Small intestine (tissue), 7 donors: ENCODE measurements at regions not wholly inside any gene's neighbourhood (a gene's known extent, or its start where the extent isn't known, plus 50 kb on each side); places are given as distances from the start of the nearest gene placed in this dataset.
"Not testable (repeated sequence)": the region's sequence is repeated elsewhere in the genome, so short reads cannot be mapped to it uniquely, and the experiment has no call there.

Experiments used
- DNase-seq, 2 donors: peaks; one replicate each; pipeline versions ENCODE4 v3.0.0 to v3.0.0-alpha.2; 2013
- FAIRE-seq: peaks from 2 replicates; lab custom pipeline; 2012; peaks lifted over from hg19 to GRCh38; lab: Jason Lieb, UNC
- H3K27ac ChIP-seq, 3 donors: one replicate each; pipeline ENCODE4 v1.5.1; 2013; ENCODE audit warnings: low read length in 2 of 3, mild to moderate bottlenecking in 2 of 3, control low read depth in 1 of 3, inconsistent platforms in 1 of 3, low read depth in 1 of 3, moderate library complexity in 1 of 3
- H3K27me3 ChIP-seq, 3 donors: one replicate each; pipeline ENCODE4 v1.6.1; 2013; ENCODE audit warnings: low read length in 3 of 3, inconsistent platforms in 1 of 3; ENCODE audit not compliant: control insufficient read depth in 3 of 3, insufficient read depth in 3 of 3
- H3K36me3 ChIP-seq, 3 donors: one replicate each; pipeline ENCODE4 v1.6.1; 2013; ENCODE audit warnings: low read length in 3 of 3, inconsistent platforms in 1 of 3, low read depth in 1 of 3, mild to moderate bottlenecking in 1 of 3, moderate library complexity in 1 of 3; ENCODE audit not compliant: control insufficient read depth in 3 of 3, insufficient read depth in 2 of 3
- H3K4me1 ChIP-seq, 3 donors: one replicate each; pipeline ENCODE4 v1.6.1; 2013; ENCODE audit warnings: low read length in 2 of 3, inconsistent platforms in 1 of 3, low read depth in 1 of 3, mild to moderate bottlenecking in 1 of 3, moderate library complexity in 1 of 3; ENCODE audit not compliant: control insufficient read depth in 3 of 3, insufficient read depth in 2 of 3
- H3K4me3 ChIP-seq, 3 donors: one replicate each; pipeline ENCODE4 v1.5.1; 2013; ENCODE audit warnings: low read length in 3 of 3, control low read depth in 1 of 3, inconsistent platforms in 1 of 3, low read depth in 1 of 3, mild to moderate bottlenecking in 1 of 3, moderate library complexity in 1 of 3
- H3K9me3 ChIP-seq, 2 donors: one replicate each; pipeline ENCODE4 v1.6.1; 2013; ENCODE audit warnings: low read depth in 1 of 2, low read length in 1 of 2; ENCODE audit not compliant: control insufficient read depth in 2 of 2, insufficient read depth in 1 of 2
- WGBS, 3 donors: extraction: QIAGEN DNeasy Blood & Tissue Kit; methylation state at CpG; one replicate each; pipeline ENCODE4 v1.1.7; 2013; 5-methylcytosine and 5-hydroxymethylcytosine counted together
- donor health status: healthy with polysubstance abuse.
- donor health status: control.
- donor health status: control.
- donor health status: Bipolar disorder and iron deficiency.
- donor health status: healthy.

DNA sequence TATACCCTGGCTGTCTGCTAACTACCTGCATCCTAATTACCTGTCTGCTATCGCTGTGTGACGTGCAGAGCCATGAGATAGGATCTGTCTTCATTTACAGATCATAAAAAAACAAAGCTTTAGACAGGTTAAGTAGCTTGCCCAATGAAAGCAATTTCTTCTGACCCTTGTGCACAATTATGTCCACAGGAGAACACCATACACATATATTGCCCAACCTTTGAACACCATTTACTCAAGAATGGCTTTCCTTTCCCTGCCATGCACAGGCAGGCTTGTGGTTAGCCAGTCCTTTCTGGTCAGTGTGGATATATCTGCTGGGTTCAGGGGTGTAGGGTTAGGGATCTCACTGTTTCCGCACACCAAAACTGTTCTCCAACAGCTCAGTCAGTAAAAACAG lies 344.8 kb downstream of the BCL2L11 start:
- H3K4me3 ChIP-seq, DNase-seq, H3K4me1 ChIP-seq, H3K9me3 ChIP-seq, FAIRE-seq, H3K27me3 ChIP-seq, H3K36me3 ChIP-seq: not testable (repeated sequence)
- H3K27ac ChIP-seq, result peak overlapping the region in 1 of 3 donors; percentile 70
- WGBS, 3 donors, result 24 to 84% (median 30%) methylated on average over 2 to 3 of the region's 3 CpGs

DNA sequence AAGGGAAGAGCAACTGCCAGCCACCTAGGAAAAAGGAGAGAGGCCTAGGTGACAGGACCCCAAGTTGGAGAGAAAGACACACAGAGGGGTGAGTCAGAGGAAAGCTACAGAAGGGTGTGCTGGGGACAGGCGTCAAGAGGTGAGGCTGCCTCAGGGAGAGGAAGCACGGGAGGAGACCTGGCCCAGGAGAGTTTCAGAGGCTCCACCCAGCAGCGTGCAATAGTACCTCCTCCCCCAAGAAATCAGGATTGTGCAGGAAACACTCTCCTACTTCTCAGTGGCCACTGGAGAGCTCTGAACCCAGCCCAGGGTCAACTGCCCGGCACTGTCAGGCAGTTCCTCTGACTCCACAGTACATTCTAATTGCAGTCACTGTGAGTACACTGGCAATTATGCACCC lies 346.0 kb downstream of the BCL2L11 start:
- FAIRE-seq, H3K27ac ChIP-seq, H3K9me3 ChIP-seq, H3K4me1 ChIP-seq, H3K36me3 ChIP-seq, H3K4me3 ChIP-seq, H3K27me3 ChIP-seq: not testable (repeated sequence)
- peak; percentile 15 to 50 for DNase-seq
- WGBS, 3 donors, result 0 to 54% (median 14%) methylated on average over 3 to 4 of the region's 4 CpGs

DNA sequence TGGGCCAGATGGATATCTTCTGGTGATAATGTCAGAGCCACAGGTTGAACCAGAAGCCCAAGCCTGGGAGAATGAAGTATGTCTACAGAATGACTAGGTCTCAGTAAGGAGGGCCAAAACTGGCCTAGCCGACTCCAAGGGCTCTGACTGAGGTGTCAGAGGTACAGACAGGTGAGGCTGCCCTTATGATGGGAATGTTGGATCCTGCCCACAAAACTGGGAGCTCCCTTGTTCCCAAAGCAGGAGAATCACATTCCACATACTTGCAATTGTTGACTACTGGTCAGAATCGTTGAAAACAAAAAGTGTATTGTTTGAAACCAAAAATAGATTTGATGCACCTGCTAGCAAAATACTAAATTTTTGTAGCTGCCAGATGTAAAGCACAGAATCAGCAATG lies 350.2 kb downstream of the BCL2L11 start:
- not testable (repeated sequence) for H3K27me3 ChIP-seq, H3K9me3 ChIP-seq, H3K4me3 ChIP-seq, H3K4me1 ChIP-seq, H3K36me3 ChIP-seq, FAIRE-seq, H3K27ac ChIP-seq, DNase-seq
- 15 to 55% (median 40%) methylated on average over 1 to 2 of the region's 2 CpGs for WGBS, 3 donors

DNA sequence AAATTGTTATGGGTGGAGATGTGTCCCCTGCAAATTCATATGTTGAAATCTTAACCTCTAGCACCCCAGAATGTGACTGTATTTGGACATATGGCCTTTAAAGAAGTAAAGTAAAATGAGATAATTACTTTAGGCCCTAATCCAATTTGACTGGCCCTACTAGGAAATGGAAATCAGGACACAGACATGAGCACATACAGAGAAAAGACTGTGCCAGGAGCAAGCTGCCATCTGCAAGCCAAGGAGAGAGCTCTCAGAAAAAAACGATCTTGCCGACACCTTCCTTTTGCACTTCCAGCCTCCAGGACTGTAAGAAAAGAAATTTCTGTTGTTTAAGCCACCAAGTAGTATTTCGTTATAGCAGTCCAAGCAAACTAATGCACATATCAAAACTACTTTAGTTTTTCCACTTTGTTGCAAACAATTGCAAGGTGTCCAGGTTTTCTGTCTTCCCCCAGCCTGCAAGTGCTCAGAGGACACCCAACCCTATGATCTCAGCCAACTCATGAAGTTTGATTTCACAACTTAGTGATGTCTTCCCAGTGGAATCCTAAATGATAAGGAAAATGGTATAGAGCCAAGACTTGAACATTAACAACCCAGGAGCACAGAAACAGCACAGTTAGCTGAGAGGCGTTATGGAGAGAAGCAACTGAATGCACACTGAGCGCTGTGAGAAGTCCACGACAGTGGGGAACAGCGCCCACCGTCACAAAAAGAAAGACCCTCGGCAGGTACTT lies 351.2 kb downstream of the BCL2L11 start:
- H3K27ac ChIP-seq, result peak overlapping the region in 1 of 3 donors; percentile 28
- DNase-seq, H3K36me3 ChIP-seq, FAIRE-seq, H3K9me3 ChIP-seq, H3K4me3 ChIP-seq, H3K27me3 ChIP-seq, H3K4me1 ChIP-seq: not testable (repeated sequence)
- 79 to 91% (median 84%) methylated on average over 5 to 9 of the region's 9 CpGs for WGBS, 3 donors

DNA sequence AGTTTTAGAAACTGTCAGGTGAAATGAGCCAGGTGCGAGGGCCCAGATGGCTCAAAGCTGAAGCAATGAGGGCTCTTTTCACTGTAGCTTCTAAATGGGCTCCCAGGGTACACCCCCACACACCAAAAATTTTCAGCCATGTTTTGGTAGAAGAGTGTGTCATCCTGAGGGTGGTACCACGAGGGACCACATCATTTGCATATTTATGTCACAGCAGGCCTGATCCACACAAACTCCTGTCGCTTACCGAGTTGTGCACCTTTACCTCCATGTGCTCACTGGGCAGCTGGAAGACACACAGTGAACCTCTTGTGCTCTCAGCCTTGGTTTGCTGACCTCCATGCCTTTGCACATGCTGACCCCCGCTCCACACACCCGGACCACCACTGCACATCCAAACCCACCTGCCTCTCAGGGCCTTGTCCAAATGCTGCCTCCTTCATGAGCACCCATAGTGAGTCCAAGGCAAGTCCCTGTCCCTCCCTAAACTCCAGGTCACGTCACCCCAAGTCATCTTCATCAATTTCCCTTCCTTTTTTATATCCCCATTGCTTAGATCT lies 352.2 kb downstream of the BCL2L11 start:
- not testable (repeated sequence) for DNase-seq, H3K9me3 ChIP-seq, H3K27me3 ChIP-seq, FAIRE-seq, H3K4me3 ChIP-seq, H3K36me3 ChIP-seq, H3K27ac ChIP-seq, H3K4me1 ChIP-seq
- WGBS, 3 donors, result 73 to 87% (median 78%) methylated on average over 6 to 7 of the region's 7 CpGs

DNA sequence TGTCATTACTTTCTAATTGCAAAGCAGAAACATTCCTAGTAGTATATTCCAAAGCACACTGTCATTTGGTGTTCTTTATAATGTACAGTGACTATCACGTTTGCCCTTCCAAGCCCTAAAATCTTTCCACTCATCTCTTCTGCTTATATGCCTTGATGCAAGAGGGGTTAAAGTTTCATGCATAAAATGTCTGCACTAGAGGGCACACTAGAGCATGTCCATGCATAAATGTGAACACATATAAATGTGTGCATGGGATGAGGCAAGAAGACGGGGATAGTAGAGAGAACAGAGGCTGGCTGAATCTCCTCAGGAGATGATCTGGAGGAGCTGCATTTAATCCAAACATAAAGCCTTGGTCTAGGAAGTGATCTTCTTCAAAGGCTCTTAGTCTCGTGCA lies 352.8 kb downstream of the BCL2L11 start:
- not testable (repeated sequence) for H3K27me3 ChIP-seq, H3K4me1 ChIP-seq, H3K36me3 ChIP-seq, H3K9me3 ChIP-seq, DNase-seq, H3K4me3 ChIP-seq, H3K27ac ChIP-seq, FAIRE-seq
- WGBS, 3 donors, result 0 to 50% (median 39%) methylated on average over 1 to 3 of the region's 3 CpGs

DNA sequence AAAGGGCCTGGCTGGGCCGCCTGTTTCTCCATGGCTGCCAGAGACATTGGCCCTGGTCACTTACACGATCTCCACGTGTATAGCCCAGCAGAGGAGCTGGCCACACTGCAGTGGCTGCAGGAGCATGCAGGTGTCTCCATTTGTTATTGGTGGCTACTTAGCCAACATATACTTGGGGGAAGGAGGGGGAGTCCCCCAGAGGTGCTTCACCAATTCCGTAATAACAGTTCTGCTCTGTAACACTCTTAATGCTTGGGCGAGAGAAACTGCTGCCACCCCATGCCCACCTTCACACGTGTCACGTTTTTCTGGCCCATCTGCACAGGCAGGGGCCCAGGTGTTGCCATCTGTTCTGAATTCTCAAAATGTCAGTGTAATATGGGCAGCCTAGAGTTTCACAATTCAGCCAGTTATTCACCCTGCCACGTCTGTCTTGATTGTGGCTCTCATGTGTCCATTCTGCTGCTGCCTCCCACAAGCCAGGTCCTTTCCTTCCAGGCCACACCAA lies 353.5 kb downstream of the BCL2L11 start:
- H3K27ac ChIP-seq, result peak overlapping the region in 1 of 3 donors; percentile 77
- H3K36me3 ChIP-seq, H3K4me1 ChIP-seq, FAIRE-seq, DNase-seq, H3K4me3 ChIP-seq, H3K27me3 ChIP-seq, H3K9me3 ChIP-seq: not testable (repeated sequence)
- 83 to 92% (median 91%) methylated on average over 5 to 8 of the region's 8 CpGs for WGBS, 3 donors

DNA sequence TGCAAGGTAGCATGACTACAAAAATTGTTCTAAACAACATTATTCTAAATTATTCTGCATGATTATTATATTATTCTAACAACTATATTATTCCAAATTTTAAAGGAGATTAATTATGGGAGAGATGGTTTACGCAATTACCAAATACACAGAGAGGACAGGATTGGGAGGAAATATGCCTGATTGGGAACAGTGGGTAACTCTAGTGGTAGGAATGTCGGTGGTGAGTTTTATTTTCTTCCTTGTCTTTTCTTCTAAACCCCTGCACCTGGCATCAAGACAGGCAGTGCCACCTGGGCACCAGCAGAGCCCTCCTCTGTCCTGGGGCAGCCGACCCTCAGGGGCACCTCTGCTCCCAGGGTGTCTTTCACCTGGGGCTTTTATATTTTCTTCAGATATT lies 357.6 kb downstream of the BCL2L11 start:
- H3K36me3 ChIP-seq, DNase-seq, FAIRE-seq, H3K27me3 ChIP-seq, H3K4me1 ChIP-seq, H3K27ac ChIP-seq, H3K9me3 ChIP-seq, H3K4me3 ChIP-seq: not testable (repeated sequence)
- WGBS, 3 donors, result 58 to 82% (median 70%) methylated on average over 2 of the region's 3 CpGs
